Nephron (organoid): ENCODE measurements at regions not wholly inside any gene's neighbourhood (a gene's known extent, or its start where the extent isn't known, plus 50 kb on each side); places are given as distances from the start of the nearest gene placed in this dataset.
"Not testable (repeated sequence)": the region's sequence is repeated elsewhere in the genome, so short reads cannot be mapped to it uniquely, and the experiment has no call there.

Experiments used
- H3K27ac Mint-ChIP-seq, 3 experiments: 2 replicates each; pipeline ENCODE4 v1.8.0; 2020; ENCODE audit warnings: mixed read lengths in 3 of 3, mild to moderate bottlenecking in 2 of 3, moderate library complexity in 1 of 3
- H3K27me3 Mint-ChIP-seq: 2 replicates; pipeline ENCODE4 v1.8.0; 2021; ENCODE audit warnings: low read depth, mild to moderate bottlenecking, moderate library complexity, mixed read lengths
- H3K36me3 Mint-ChIP-seq: 2 replicates; pipeline ENCODE4 v1.8.0; 2020; ENCODE audit warnings: low read depth, mixed read lengths
- H3K4me1 Mint-ChIP-seq: 2 replicates; pipeline ENCODE4 v1.8.0; 2020; ENCODE audit warnings: mixed read lengths
- H3K4me3 Mint-ChIP-seq, 3 experiments: 2 replicates each; pipeline ENCODE4 v1.8.0; 2020; ENCODE audit warnings: mild to moderate bottlenecking in 3 of 3, mixed read lengths in 3 of 3, moderate library complexity in 2 of 3
- H3K9me3 Mint-ChIP-seq: 2 replicates; pipeline ENCODE4 v1.8.0; 2020; ENCODE audit warnings: mixed read lengths

DNA sequence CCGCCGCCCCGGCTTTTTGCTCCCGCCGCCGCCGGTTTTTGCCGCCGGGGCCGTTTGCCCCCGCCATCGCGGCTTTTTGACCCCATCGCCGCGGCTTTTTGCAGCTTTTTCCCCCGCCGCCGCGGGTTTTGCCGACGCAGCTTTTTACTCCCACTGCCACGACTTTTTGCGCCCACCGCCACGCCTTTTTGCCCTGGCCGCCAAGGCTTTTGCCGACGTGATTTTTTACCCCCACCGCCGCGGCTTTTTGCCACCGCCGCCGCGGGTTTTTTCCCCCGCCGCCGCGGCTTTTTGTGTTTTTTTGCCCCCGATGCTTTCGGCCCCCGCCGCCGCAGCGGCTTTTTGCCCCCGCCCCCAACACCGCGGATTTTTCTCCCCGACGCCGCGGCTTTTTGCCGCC is 5001.9 kb upstream of the OR11H1 start:
- not testable (repeated sequence) for H3K27ac Mint-ChIP-seq, H3K36me3 Mint-ChIP-seq, H3K4me1 Mint-ChIP-seq

DNA sequence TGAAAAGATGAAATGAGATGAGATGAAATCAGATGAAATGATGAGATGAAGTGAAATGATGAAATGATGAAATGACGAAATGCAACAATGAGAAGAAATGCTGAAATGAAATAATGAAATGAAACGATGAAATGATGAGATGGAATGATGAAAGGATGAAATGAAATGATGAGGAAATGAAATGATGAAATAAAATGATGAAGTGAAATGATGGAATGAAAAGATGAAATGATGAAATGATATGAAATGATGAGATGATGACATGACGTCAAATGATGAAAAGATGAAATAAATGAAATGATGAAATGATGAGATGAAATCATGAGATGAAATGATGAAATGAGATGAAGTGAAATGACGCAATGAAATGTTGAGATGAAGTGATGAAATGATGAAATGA is 4996.9 kb upstream of the OR11H1 start:
- not testable (repeated sequence) for H3K27ac Mint-ChIP-seq, H3K4me3 Mint-ChIP-seq, H3K27me3 Mint-ChIP-seq, H3K9me3 Mint-ChIP-seq, H3K4me1 Mint-ChIP-seq, H3K36me3 Mint-ChIP-seq

More for the DNA sequence above, 5001.9 kb upstream of the OR11H1 start:
- H3K27me3 Mint-ChIP-seq, H3K4me3 Mint-ChIP-seq, H3K9me3 Mint-ChIP-seq: not testable (repeated sequence)

DNA sequence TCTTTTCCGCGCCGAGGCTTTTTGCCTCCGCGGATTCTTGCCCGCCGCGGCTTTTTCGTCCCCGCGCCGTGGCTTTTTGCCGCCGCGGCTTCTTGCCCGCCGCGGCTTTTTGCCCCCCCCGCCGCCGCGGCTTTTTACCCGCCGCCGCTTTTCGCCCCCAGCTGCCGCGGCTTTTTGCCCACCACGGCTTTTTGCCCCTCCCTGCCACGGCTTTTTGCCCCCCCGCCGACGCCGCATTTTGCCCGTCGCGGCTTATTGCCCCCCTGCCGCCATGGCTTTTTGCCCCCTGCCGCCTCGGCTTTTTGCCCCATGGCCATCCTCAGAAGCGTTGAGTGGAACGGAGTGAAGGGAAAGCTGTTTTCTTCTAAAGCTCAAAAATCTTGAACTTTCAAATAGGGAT is 4955.5 kb upstream of the OR11H1 start:
- H3K4me1 Mint-ChIP-seq, H3K27me3 Mint-ChIP-seq, H3K4me3 Mint-ChIP-seq, H3K36me3 Mint-ChIP-seq, H3K9me3 Mint-ChIP-seq, H3K27ac Mint-ChIP-seq: not testable (repeated sequence)

DNA sequence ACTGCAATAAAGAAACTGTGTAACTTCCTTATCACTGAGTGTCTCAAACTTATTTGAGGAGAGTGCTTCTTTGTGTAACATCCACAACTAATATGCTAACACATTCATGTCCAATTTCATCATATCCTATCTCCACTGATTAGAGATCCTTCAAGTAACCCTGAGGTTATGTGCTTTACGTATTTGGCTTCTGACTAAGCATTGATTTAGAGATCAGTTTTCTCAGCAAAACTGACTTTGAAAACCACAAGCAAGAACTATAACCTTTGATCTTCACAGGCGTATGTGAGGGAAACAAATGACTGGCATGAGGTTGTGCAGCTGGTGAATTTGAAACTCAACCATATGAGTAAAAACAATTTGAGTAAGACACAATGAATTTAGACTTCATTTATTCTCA is 4926.9 kb upstream of the OR11H1 start:
- H3K4me3 Mint-ChIP-seq, H3K4me1 Mint-ChIP-seq, H3K27ac Mint-ChIP-seq, H3K27me3 Mint-ChIP-seq, H3K9me3 Mint-ChIP-seq, H3K36me3 Mint-ChIP-seq: not testable (repeated sequence)

DNA sequence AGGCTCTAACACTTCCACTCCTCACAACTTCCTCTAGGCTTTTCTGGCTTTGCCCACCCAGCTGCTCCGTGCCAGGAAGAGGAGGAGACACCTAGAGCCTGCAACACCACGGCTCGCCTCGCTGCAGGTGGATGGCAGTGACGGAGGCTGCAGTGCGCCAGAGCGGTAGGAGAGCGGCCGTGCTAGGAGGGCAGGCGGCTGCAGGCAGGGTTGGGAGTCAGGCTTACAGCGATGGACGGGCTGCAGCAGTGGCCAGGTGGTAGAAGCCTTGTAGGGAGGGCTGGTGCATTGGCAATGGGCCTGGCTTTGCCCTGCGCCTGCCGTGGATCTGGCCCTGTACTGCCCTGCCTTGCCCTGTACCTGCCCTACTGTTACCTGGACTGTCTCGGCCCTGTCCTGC is 4896.0 kb upstream of the OR11H1 start:
- not testable (repeated sequence) for H3K4me3 Mint-ChIP-seq, H3K36me3 Mint-ChIP-seq, H3K27me3 Mint-ChIP-seq, H3K27ac Mint-ChIP-seq, H3K9me3 Mint-ChIP-seq, H3K4me1 Mint-ChIP-seq

DNA sequence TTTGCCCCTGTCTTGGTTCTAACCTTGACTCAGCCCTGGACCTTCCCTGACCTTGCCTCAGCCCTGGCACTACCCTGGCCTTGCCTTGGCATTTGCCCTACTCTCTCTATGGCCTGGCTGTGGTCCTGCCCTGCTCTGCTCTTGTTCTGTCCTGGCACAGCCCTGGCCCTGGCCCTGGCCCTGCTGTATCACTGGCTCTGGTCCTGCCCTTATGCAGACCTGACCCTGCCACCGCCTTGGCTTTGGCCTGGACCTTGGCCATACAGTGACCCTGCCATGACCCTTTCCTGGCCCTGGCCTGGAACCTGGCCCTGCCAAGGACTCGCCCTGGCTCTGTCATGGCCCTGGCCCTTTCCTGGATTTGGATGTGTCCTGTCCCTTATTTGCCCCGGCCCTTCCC is 4892.7 kb upstream of the OR11H1 start:
- H3K27me3 Mint-ChIP-seq, H3K27ac Mint-ChIP-seq, H3K4me1 Mint-ChIP-seq, H3K36me3 Mint-ChIP-seq, H3K9me3 Mint-ChIP-seq, H3K4me3 Mint-ChIP-seq: not testable (repeated sequence)

DNA sequence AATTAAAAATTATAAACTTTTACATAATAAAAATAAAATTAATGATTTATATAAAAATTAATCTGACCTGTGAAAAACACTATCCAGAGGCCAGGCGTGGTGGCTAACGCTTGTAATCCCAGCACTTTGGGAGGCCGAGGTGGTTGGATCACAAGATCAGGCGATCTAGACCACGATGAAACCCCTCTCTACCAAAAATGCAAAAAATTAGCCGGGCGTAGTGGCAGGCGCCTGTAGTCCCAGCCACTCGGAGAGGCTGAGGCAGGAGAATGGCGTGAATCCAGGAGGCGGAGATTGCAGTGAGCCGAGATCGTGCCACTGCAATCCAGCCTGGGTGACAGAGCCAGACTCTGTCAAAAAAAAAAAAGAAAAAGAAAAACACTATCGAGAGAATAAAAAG is 4865.2 kb upstream of the OR11H1 start:
- H3K9me3 Mint-ChIP-seq, H3K4me3 Mint-ChIP-seq, H3K27me3 Mint-ChIP-seq, H3K27ac Mint-ChIP-seq, H3K4me1 Mint-ChIP-seq, H3K36me3 Mint-ChIP-seq: not testable (repeated sequence)

DNA sequence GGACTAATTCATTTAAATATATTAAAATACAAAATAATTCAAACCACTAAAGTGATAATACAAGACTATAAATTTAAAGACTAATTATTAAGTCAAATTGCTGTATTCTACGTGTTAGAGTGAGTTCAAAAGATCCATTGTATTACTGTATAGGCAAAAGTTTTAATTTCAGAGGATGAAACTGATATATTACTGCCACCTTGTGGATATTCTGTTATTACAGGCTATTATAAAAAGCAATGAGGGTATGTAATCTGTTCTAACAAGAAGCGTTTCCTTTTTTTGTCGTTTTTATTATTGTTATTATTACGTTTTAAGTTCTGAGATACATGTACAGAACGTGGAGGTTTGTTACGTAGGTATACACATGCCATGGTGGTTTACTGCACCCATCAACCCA is 4854.9 kb upstream of the OR11H1 start:
- H3K4me1 Mint-ChIP-seq, H3K27ac Mint-ChIP-seq, H3K36me3 Mint-ChIP-seq, H3K4me3 Mint-ChIP-seq, H3K9me3 Mint-ChIP-seq, H3K27me3 Mint-ChIP-seq: not testable (repeated sequence)

DNA sequence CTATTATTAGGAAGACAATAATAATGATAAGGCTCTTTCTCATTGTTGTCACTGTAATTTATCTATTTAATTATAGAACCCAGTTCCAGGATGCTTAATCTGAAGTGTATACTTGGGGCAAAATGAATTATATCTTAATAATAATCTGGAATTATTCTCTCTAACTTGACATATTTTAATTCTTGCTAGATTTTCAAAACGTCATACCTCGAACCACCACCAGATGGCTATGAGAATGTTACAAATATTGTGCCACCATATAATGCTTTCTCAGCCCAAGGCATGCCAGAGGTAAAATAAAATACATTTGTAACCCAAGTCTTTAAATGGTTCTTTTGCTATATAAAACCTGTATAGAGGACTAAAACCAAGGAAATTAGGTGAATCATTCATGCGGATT is 4849.3 kb upstream of the OR11H1 start:
- not testable (repeated sequence) for H3K27ac Mint-ChIP-seq, H3K27me3 Mint-ChIP-seq, H3K4me3 Mint-ChIP-seq, H3K4me1 Mint-ChIP-seq, H3K9me3 Mint-ChIP-seq, H3K36me3 Mint-ChIP-seq

DNA sequence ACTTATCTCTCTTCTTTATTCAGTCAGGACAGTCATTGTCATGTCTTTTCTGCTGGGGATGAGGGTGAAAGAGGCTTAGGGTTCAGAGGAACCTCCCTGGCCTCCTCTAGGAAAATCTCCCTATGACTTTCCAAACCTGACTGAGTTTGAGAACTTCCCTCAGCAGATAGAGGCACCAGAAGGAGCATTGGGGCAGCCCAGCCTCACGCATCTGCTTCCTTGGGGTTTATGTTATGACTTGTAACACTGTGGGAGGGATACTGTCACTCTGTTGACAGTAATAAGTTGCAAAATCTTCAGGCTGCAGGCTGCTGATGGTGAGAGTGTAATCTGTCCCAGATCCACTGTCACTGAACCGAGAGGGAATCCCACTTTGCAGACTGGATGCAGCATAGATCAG is 4842.6 kb upstream of the OR11H1 start:
- not testable (repeated sequence) for H3K27me3 Mint-ChIP-seq, H3K4me3 Mint-ChIP-seq, H3K36me3 Mint-ChIP-seq, H3K27ac Mint-ChIP-seq, H3K9me3 Mint-ChIP-seq, H3K4me1 Mint-ChIP-seq

DNA sequence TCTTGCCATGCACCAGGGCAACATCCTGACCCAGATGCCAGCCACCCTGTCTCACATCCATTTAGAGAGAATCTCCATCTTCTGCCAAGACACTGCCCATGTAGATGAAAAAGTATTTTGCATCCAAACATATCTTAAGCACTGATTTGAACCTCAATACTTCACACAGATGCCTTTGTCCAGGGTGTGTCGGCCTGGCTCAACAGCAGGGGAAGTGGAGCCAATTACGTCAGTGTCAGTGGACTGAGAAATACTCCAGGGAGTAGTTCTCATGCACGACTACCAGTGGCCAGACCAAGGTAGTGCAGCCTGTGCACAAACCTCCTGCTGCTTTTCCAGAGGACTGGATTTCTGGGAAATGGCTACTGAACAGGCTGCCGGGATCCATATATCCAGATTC is 4840.7 kb upstream of the OR11H1 start:
- not testable (repeated sequence) for H3K36me3 Mint-ChIP-seq, H3K27ac Mint-ChIP-seq, H3K27me3 Mint-ChIP-seq, H3K4me1 Mint-ChIP-seq, H3K9me3 Mint-ChIP-seq, H3K4me3 Mint-ChIP-seq

DNA sequence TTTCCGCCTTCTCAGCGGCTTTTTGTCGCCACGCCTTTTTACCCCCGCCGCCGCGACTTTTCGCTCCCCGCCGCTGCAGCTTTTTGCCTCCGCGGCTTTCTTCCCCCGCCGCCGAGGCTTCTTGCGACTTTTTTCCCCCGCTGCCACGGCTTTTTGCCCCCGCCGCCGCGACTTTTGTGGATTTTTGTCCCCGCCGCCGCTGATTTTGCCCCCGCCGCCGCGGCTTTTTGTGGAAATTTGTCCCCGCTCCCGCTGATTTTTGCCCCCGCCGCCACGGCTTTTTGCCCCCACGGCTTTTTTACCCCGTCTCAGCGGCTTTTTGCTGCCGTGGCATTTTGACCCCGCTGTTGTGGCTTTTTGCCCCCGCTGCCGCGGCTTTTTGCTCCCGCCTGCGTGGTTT is 4829.2 kb upstream of the OR11H1 start:
- H3K9me3 Mint-ChIP-seq, H3K4me1 Mint-ChIP-seq, H3K4me3 Mint-ChIP-seq, H3K36me3 Mint-ChIP-seq, H3K27ac Mint-ChIP-seq, H3K27me3 Mint-ChIP-seq: not testable (repeated sequence)

DNA sequence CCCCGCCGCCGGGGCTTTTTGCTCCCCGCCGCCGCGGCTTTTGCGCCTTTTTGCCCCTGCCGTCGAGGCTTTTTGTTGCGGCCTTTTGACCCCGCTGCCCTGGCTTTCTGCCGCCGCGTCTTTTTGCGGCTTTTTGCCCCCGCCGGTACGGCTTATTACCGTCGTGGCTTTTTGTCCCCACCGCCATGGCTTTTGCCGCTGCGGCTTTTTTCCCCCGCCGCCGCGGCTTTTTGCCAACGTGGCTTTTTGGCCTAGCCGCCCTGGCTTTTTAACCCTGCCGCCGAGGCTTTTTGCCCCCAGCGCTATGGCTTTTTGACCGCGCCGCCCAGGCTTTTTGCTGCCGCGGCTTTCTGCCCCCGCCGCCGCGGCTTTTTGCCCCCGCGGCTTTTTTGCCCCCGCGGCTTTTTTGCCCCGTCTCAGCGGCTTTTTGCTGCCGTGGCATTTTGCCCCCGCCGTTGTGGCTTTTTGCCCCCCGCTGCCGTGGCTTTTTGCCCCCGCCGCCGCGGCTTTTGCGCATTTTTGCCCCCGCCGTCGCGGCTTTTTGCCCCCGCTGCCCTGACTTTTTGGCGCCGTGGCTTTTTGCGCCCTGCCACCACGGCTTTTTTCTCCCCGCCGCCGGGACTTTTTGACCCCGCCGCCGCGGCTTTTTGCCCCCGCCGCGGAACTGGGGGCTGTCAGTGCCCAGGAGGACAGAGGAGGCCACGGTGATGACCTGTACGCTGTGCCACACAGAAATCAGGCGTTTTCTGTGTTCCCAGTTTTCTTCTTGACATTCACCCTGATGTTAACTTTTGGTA is 4828.5 kb upstream of the OR11H1 start:
- H3K9me3 Mint-ChIP-seq, H3K36me3 Mint-ChIP-seq, H3K27ac Mint-ChIP-seq, H3K4me3 Mint-ChIP-seq, H3K4me1 Mint-ChIP-seq, H3K27me3 Mint-ChIP-seq: not testable (repeated sequence)

DNA sequence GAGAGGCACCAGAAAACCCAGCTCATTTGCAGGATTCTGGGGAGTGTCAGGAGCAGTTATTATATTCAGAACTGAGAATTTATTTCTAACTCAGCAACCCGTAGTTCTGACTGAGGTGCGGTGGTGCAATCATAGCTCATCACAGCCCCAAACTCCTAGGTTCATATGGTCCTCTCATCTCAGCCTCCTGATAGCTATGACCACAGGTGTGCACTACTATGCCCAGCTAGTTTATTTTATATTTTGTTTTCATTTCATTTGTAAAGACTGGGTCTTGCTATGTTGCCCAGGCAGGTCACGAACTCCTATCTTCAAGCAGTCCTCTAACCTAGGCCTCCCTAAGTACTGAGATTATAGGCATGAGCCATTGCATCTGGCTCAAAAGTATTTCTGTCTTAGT is 4819.8 kb upstream of the OR11H1 start:
- not testable (repeated sequence) for H3K36me3 Mint-ChIP-seq, H3K4me3 Mint-ChIP-seq, H3K27me3 Mint-ChIP-seq, H3K4me1 Mint-ChIP-seq, H3K27ac Mint-ChIP-seq, H3K9me3 Mint-ChIP-seq

DNA sequence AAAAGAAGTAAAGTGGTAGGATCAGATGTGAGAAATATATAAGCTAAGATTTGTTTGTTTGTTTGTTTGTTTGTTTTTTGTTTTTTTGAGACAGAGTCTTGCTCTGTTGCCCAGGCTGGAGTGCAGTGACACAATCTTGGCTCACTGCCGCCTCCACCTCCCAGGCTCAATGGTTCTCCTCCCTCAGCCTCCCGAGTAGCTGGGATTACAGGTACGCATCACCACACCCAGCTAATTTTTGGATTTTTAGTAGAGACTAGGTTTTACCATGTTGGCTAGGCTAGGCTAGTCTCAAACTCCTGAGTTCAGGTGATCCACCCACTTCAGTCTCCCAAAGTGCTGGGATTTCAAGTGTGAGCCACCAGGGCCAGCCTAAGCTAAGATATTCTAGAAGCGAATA is 4817.1 kb upstream of the OR11H1 start:
- H3K9me3 Mint-ChIP-seq = peaks cover 30% of the 10 kb centered on the region
- not testable (repeated sequence) for H3K4me3 Mint-ChIP-seq, H3K27ac Mint-ChIP-seq, H3K27me3 Mint-ChIP-seq, H3K4me1 Mint-ChIP-seq, H3K36me3 Mint-ChIP-seq

DNA sequence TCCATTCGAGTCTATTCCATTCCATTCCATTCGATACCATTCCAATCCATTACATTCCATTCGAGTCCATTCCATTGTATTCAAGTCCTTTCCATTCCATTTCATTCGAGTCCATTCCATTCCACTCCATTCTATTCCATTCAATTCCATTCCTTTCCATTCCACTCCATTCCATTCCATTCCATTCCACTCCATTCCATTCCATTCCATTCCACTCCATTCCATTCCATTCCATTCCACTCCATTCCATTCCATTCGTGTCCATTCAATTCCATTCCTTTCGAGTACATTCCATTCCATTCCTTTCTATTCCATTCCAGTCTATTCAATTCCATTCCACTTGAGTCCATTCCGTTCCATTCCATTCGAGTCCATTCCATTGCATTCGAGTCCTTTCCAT is 4805.2 kb upstream of the OR11H1 start:
- not testable (repeated sequence) for H3K27me3 Mint-ChIP-seq, H3K27ac Mint-ChIP-seq, H3K4me3 Mint-ChIP-seq, H3K4me1 Mint-ChIP-seq
- Mint-ChIP-seq H3K9me3 (peaks cover 83% of the 10 kb centered on the region), H3K36me3 (peaks cover 62% of the 10 kb centered on the region)
